GM19463 (cell line): ENCODE measurements at regions not wholly inside any gene's neighbourhood (a gene's known extent, or its start where the extent isn't known, plus 50 kb on each side); places are given as distances from the start of the nearest gene placed in this dataset.
"Not testable (repeated sequence)": the region's sequence is repeated elsewhere in the genome, so short reads cannot be mapped to it uniquely, and the experiment has no call there.

Experiments used
- ATAC-seq: cut with Tn5 transposase; IDR thresholded peaks from one replicate; pipeline ENCODE4 v1.9.1; 2021; ENCODE audit warnings: mild to moderate bottlenecking, moderate library complexity; ENCODE audit not compliant: unreplicated experiment

DNA sequence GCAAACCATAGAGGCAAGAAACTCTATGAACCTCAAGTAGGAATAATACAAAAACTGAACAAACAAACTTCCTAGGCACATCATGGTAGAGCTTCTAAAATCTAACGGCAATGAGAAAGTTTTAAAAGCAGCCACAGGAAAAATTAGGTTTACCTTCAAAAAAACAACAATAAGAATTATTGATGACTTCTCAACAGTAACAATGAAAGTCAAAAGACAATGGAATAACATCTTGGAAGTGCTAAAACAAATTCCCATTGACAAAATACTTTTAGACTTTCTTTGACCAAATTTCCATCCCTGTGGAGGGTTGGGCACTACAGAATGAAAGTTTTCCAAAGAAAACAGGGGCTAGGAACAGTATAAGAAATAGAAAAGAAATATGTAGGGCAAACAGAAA lies 222.9 kb upstream of the ERCC4 start:
- ATAC-seq, result no peak

- ATAC-seq, result no peak
Observed at GRCh38 chr16:13697568-13697967, 222.4 kb upstream of the ERCC4 start.

- no peak for ATAC-seq
Observed at GRCh38 chr16:13702614-13703013, 217.3 kb upstream of the ERCC4 start.

DNA sequence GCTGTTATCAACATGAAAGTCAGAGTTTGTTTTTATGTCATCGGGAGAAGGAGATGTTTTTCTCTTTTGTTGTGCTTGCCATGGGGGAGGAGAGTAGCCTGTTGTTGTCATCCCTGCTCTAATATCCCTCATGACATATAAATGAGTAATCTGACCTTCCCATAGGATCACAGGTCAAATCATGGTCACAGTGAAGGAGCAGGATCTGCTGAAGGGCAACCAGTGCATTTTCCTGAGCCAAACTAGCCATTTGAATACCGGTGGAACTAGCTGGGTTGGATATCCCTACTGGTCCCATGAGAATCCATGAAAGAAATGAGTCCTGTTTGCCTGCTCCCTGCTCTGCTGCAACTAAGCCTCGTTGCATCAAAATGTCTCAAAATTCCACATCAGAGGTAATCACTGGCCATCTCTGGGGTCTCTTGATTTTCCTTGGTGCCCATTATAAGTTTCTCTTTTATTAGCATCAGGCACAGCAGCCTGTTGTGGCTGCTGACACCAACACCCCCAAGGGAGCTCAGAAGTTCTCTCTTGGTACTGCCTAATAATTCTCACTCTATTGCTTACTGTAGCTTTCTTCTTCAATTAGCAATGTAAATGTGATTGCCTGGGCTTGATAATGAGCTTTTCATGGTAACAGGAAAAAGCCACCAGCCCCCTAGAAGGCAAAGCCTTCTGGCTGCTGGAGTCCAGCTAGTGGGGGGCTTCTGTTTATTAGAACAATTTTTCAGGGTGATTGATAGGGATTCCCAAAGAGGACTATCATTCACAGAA lies 211.4 kb upstream of the ERCC4 start:
- no peak for ATAC-seq

DNA sequence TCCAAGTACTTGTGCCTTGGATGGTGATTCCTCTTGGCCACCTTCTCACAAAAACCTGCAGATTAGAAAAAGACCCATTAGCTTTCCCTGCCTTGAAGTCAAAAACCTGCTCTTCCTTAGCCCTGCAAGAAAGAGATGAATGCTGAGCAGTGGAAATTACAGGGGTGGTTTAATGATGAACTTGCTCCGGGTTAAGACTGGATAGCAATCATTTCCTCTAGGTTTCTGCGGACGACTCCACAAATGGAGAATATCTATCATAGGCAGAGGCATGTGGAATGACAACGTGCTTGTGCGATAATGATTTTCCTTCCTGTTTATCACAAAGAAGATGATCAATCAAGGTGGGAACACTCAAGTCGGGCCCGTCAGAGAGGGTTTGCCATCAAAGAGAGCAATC lies 201.2 kb upstream of the ERCC4 start:
- ATAC-seq, result no peak

- no peak for ATAC-seq
Observed at GRCh38 chr16:13727943-13728342, 192.0 kb upstream of the ERCC4 start.

DNA sequence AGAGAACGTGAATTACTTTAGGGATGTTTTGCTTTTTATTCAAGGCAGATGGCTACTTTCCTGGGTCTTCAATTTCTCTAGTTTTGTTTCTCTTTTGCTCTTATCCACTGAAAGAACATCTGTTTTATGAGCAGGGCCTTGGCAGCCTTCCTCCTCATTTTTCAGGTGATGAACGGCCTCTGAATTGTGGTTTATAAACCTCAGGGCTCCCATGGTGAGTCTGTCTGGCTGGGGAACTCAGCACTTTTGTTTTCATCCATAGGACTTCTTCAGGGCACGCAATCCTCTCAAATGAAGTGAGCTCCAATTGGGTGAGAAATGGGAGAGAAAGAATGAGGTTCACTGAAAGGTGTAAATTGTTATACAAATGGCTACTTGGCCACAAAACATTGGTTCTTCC lies 186.4 kb upstream of the ERCC4 start:
- ATAC-seq, result no peak

DNA sequence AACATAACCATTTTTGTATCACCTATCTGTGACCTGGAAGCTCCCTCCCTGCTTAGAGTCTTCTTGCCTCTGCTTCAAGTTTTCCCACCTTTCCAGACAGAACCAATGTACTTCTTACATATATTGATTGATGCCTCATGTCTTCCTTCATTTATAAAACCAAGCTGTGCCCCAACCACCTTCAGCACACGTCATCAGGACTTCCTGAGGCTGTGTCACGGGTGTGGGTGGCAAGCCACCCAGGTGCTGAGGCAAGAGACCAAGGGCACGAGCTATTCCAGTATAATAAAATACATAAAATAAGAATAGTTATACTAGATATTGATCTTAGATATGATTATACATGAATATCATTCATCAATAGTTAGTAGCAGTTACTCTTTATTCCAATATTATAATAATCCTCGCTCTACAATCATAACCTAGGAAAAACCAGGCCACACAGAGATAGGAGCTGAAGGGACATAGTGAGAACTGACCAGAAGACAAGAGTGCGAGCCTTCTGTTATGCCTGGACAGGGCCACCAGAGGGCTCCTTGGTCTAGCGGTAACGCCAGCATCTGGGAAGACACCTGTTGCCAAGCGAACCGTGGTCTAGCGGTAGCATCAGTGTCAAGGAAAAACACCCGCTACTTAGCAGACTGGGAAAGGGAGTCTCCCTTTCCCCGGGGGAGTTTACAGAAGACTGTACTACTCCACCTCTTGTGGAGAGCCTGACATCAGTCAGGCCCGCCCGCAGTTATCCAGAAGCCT lies 180.2 kb upstream of the ERCC4 start:
- ATAC-seq, result not testable (repeated sequence)

- no peak for ATAC-seq
Observed at GRCh38 chr16:13742928-13743327, 177.0 kb upstream of the ERCC4 start.

GRCh38 chr16:13743571-13743970 lies 176.4 kb upstream of the ERCC4 start:
- no peak for ATAC-seq

- no peak for ATAC-seq
Observed at GRCh38 chr16:13756411-13757140, 163.4 kb upstream of the ERCC4 start.

DNA sequence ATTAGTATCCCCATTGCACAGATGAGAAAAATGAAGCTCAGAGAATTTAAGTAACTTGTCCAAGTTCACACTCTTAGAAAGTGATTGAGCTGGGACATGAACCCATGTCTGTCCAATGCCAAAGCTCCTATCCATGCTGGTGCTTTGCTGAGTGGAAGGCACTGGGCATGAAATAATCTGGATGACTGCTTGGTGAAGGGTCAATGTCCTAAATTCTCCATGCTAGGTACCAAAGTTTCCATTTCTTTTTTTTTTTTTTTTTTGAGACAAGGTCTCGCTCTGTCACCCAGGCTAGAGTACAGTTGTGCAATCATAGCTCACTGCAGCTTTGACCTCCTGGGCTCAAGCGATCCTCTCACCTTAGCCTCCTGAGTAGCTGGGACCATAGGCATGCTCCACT lies 153.6 kb upstream of the ERCC4 start:
- ATAC-seq, result no peak

GRCh38 chr16:13767215-13767614 lies 152.7 kb upstream of the ERCC4 start:
- ATAC-seq, result no peak

DNA sequence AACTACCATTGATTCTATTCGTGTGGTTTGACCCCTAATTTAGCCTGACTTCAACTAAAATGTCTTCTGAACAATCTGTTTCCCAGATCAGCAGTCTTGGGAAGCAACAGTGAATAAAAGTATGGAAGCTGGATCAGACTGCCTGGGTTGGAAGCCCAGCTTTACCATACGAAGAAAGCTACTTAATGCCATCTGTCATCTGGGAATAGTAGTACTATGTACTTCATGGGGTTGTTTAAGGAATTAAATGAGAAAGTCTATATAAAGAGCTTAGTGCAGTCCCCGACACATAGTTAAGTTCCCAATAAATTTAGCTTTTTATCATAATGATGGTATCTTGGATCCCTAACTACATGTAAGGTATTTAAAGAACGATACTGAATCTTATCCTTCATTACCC lies 151.5 kb upstream of the ERCC4 start:
- no peak for ATAC-seq

GRCh38 chr16:13770436-13770835 lies 149.5 kb upstream of the ERCC4 start:
- ATAC-seq, result no peak

GRCh38 chr16:13772782-13773181 lies 147.2 kb upstream of the ERCC4 start:
- no peak for ATAC-seq

DNA sequence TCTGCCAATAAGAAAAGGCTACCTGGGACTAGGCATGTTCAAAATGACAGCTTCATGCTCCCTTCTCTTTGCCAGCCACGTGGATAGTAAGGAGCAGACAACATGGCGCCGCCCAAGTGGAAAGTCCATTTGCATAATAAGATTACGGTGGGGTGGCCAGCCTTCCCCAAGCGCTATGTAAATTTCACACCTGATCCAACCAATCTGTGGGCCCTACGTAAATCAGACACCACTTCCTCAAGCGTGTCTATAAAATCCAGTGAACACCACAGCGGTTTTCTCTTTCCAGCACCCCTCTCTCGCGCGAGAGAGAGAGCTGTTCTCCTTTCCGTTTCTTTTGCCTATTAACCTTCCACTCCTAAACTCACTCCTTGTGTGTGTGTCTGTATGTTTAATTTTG lies 140.3 kb upstream of the ERCC4 start:
- ATAC-seq, result no peak

DNA sequence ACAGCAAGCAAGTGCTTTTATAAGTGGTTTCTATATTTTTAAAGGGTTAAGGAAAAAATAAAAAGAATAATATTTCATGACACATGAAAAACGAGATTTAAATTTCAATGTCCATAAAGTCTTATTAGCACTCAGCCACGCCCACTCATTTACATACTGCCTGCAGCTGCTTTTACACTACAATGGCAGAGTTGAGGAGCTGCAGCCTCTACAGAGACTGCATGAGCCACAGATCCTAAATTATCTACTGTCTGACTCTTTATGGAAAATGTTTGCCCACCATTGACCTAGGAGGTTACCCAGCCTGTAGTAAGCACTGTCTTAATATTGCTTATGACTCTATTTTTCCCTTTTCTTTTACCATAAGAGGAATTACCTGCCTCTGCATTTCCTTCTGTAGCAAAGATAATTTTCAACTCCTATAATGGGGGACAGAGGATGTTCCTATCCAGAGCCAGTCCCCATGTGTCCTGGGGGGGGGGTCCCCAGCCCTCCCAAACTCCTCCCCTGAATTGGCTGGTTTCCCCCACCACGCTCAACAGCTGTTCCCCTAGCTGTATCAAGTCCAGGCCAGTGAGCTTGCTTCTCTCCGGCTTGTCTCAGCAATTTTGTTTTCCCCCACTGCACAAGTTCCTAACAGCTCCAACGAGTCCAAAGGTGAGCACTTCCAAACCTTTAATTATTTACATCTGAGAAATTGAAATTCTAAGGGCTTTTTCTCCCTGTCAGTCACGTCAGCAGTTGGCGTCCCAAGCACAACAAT lies 139.4 kb upstream of the ERCC4 start:
- no peak for ATAC-seq

DNA sequence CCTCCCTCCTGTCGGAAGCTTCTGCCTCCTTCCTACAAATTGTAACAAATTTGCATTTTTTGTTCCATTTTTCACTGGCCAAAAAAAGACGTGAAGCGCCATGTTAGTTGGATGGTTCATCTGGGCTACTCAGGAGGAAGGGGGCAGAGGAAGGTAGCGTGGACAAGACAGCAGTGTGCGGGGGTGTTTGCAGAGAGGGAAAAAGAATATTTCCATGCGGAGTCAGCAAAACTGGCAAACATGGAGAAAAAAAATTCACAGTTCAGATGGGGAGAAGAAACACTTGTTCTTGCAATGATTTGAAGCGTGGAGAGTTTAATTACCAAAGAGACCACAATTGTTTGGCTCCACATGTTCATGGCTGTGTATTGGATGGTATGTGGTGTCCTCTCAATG lies 138.8 kb upstream of the ERCC4 start:
- no peak for ATAC-seq

- ATAC-seq, result no peak
Observed at GRCh38 chr16:13781575-13782338, 138.2 kb upstream of the ERCC4 start.
